Lower leg skin (tissue), 3 donors: ENCODE measurements at regions not wholly inside any gene's neighbourhood (a gene's known extent, or its start where the extent isn't known, plus 50 kb on each side); places are given as distances from the start of the nearest gene placed in this dataset.

ENCODE experiments used
- POLR2A ChIP-seq, 2 donors: fragments of 450-650 bp; IDR thresholded peaks; one replicate each; pipeline ENCODE4 v1.6.1; 2016 to 2017; ENCODE audit warnings: antibody characterized with exemption in 2 of 2, mild to moderate bottlenecking in 1 of 2, moderate library complexity in 1 of 2
- TF ChIP-seq, protein P1 (sequence below), 3 donors: fragments of 450-650 bp; IDR thresholded peaks; one replicate each; pipeline ENCODE4 v1.5.1; 2016; ENCODE audit warnings: antibody characterized with exemption in 3 of 3, mild to moderate bottlenecking in 3 of 3, moderate library complexity in 2 of 3

DNA sequence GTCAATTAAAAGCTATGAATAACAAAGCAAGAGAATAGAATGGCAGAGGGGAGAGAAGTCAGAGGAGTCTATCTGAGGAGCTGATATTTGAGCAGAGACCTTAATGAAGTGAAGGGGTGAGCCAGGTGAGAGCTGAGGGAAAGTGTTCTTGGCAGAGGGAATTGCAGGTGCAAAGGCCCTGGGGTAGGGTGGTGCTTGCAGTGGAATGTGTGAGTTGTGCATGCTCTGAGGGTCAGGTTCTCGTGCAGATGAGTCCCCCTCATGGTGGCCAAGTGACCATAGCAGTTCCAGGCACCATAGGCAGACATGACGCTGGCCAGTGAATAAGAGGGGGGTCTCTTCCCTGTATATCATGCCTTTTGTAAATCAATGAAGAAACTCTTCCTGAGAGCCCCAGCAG is 58.9 kb upstream of the ALX4 start:
- TF ChIP-seq, protein P1, sequence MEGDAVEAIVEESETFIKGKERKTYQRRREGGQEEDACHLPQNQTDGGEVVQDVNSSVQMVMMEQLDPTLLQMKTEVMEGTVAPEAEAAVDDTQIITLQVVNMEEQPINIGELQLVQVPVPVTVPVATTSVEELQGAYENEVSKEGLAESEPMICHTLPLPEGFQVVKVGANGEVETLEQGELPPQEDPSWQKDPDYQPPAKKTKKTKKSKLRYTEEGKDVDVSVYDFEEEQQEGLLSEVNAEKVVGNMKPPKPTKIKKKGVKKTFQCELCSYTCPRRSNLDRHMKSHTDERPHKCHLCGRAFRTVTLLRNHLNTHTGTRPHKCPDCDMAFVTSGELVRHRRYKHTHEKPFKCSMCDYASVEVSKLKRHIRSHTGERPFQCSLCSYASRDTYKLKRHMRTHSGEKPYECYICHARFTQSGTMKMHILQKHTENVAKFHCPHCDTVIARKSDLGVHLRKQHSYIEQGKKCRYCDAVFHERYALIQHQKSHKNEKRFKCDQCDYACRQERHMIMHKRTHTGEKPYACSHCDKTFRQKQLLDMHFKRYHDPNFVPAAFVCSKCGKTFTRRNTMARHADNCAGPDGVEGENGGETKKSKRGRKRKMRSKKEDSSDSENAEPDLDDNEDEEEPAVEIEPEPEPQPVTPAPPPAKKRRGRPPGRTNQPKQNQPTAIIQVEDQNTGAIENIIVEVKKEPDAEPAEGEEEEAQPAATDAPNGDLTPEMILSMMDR (IDR thresholded peaks at IDR 0.05) = no peak
- no peak for TF ChIP-seq POLR2A (IDR thresholded peaks at IDR 0.05)
